ENCODE measurements at regions not wholly inside any gene's neighbourhood (a gene's known extent, or its start where the extent isn't known, plus 50 kb on each side); places are given as distances from the start of the nearest gene placed in this dataset.

- no peak for TF ChIP-seq CTCF (IDR thresholded peaks at IDR 0.05; ENCODE audit: insufficient read depth, low read length, poor library complexity, severe bottlenecking)
- no peak for TF ChIP-seq EZH2phosphoT487 (conservative IDR thresholded peaks at IDR 0.05; ENCODE audit: low read length)
Measured at GRCh38 chr4:107315584-107315983, 279.5 kb upstream of the DKK2 start.

Measured in SU-DHL-6 (cell line).